Right ventricle myocardium inferior (tissue), 1 donor: ENCODE measurements at regions not wholly inside any gene's neighbourhood (a gene's known extent, or its start where the extent isn't known, plus 50 kb on each side); places are given as distances from the start of the nearest gene placed in this dataset.
"Not testable (repeated sequence)": the region's sequence is repeated elsewhere in the genome, so short reads cannot be mapped to it uniquely, and the experiment has no call there.

Source experiments
- ATAC-seq: fragments of 200-7000 bp; cut with Tn5 transposase; one replicate; pipeline ENCODE4 v1.9.1; 2020; ENCODE audit warnings: mild to moderate bottlenecking, moderate library complexity
- DNase-seq: peaks from one replicate; pipeline ENCODE4 v3.0.0; 2021; ENCODE audit errors: missing footprints
- intact Hi-C: fragments of 100-400 bp; cut with DNase I; formaldehyde crosslinking; loops from one replicate; pipeline ENCODE4 v1.11.0; 2022
- donor health status: DM: no; HTN: yes; CAD: no; lungs with severe emphysema.

DNA sequence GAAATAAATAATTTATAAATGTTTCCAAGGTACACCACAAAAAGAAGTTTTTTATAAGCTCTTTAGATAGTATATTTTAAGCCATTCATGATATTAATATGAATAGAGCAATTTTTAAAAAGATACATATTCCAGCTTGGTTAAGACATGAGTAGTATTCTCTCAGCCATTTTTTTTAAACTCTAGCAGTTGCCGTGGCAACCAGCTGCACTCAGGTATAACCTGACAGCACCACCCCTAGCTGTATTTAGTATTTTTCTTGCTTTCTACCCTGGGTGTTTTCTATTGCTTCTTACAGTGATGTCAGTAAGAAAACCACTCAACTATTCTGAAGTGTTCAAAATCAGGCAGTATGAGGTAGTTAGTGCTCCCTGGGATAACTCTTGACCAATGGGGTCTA, 496.3 kb upstream of the CNTN3 start:
- intact Hi-C loops = no loop called here
- ATAC-seq = no peak
- DNase-seq = no peak

- DNase-seq = no peak
- intact Hi-C loops = no loop called here
- no peak for ATAC-seq
These were observed 501.2 kb upstream of the CNTN3 start for GRCh38 chr3:75115695-75116094.

DNA sequence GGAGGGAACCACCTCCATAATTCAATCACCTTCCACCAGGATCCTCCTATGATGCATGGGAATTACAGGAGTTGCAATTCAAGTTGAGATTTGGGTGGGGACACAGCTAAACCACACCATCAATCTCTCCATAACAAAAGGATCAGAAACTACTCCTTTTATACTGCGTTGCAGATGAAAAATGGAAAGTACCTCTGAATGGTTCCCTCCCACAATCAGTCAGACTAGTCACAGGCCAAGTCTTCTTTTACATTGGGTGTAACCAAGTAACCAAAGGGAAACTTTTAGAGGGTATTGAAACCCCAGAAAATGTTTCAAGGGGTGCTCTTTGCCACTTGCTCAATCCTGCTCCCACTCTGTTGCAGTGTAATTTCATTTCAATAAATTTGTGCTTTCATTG, 504.3 kb upstream of the CNTN3 start:
- no peak for ATAC-seq
- no peak for DNase-seq
- intact Hi-C loops = no loop called here

- ATAC-seq (no peak), DNase-seq (no peak)
- intact Hi-C loops = no loop called here
These were observed 512.1 kb upstream of the CNTN3 start for GRCh38 chr3:75126556-75126955.

DNA sequence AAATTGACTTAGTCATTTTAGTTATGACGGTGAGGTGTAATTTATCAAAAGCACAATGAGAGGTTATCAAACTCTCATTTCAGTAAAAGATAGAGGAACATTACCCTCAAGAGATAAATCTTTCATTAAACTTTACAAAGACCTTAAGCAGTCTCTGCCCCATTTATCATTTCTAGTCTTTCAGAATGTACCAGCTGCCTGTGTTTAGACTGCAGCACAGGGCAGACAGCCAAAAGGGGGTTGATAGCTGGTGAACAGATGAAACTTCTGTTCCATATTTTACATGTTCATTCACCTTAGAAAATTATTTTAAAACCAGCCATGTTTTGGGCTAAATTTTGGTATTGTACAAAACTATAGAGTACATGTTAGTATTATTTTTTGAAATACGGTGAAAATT, 514.6 kb upstream of the CNTN3 start:
- intact Hi-C loops = no loop called here
- DNase-seq (no peak), ATAC-seq (no peak)

DNA sequence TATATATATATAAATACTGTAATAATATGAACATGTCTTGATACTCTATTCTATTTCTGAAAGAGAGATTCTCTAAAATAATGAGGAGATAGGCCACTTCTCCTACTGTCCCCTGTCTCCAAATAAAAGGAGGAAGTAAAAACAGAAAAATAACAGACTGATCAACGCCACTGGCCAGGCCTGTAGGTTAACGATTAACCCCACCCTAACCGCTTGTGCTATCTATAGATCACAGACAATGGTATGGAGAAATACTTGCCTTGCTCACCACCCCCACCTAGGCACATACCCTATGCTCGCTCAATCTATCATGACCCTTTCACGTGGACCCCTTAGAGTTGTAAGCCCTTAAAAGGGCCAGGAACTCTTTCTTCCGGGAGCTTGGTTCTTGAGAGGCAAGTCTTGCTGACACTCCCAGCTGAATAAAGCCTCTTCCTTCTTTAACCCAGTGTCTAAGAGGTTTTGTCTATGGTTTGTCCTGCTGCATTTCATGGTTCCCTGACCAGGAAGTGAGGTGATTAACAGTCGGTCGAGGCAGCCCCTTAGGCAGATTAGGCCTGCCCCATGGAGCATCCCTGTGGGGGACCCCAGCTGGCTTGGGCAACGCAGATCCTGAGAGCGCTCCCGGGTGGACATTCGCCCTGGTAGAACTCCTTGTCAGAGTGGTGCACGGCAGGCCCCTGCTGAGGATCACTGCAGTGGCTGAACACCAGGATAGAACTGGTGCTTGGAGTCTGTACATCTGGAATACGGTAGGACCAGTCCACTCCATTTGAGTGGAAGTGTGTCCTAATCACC, 521.8 kb upstream of the CNTN3 start:
- ATAC-seq = no peak
- intact Hi-C loops = no loop called here
- DNase-seq = no peak

- ATAC-seq (no peak), DNase-seq (no peak)
- intact Hi-C loops = no loop called here
These were observed 523.9 kb upstream of the CNTN3 start for GRCh38 chr3:75138345-75138744.

DNA sequence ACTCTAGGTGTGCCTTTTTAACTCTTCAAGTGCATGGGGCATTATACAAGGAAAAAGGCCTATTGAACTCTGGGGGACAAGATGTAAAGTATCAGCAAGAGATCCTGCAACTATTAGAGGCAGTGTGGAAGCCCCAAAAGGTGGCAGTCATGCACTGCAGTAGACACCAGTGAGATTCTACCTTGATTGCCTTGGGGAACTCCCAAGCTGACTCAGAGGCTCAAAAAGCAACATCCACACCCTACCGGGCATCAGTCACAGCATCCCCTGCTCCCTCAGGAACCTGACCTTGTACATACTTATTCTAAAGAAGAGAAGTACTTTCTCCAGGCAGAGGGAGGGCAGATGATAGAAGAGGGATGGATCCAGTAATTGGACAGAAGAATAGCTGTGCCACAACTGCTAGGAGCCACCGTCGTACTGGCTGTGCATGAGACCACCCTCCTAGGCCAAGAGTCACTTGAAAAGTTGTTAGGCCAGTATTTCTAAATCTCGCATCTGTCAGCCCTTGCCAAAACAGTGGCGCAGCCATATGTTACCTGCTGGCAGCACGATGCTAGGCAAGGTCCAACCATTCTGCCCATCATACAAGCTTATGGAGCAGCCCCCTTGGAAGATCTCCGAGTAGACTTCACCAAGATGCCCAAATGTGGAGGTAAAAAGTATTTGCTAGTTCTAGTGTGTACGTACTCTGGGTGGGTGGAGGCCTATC, 523.1 kb upstream of the FRG2C start:
- ATAC-seq (no peak), DNase-seq (no peak)
- intact Hi-C loops = no loop called here

DNA sequence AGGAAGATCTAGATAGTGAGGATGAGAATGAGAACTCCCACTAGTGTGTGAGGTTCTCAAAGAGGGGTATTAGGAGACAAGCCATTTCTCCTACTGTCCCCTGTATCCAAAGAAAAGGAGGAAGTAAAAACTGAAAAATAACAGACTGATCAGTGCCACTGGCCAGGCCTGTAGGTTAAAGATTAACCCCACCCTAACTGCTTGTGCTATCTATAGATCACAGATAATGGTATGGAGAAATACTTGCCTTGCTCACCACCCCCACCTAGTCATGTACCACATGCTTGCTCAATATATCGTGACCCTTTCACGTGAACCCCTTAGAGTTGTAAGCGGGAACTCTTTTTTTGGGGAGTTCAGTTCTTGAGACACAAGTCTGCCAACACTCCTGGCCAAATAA, 519.7 kb upstream of the FRG2C start:
- ATAC-seq (no peak), DNase-seq (no peak)
- intact Hi-C loops = no loop called here

DNA sequence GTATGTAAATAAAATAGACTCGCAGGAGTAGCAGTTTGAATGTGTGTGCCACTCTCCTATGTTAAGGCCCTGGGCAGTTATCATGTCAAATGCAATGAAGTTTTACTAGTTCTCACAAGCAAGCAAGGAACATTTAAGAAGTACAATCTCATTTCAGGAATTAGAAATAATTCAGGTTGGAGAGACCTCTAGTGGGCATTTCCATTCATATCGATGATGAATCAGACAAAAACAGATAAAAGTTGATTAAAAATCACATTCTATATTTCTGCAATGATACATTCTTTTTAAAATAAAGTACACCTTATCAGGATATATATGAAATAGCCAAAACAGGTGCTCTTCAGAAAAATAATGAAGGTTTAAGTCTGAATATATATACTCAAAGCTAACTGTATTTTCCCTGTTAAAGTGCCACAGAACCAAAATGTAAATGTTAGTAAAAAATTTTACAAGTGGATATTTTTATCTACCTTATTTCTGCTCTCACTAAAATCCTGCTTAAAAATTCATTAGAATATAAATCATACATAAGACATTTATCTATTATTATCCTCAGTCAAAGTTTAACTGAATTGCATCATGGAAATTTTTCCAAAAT, 492.4 kb upstream of the FRG2C start:
- ATAC-seq (no peak), DNase-seq (no peak)
- intact Hi-C loops = loop anchor here (5.0 to 10.0 kb wide), 2 partner anchors 904 to 1297 kb away; no protein-coding TSS in a partner anchor

DNA sequence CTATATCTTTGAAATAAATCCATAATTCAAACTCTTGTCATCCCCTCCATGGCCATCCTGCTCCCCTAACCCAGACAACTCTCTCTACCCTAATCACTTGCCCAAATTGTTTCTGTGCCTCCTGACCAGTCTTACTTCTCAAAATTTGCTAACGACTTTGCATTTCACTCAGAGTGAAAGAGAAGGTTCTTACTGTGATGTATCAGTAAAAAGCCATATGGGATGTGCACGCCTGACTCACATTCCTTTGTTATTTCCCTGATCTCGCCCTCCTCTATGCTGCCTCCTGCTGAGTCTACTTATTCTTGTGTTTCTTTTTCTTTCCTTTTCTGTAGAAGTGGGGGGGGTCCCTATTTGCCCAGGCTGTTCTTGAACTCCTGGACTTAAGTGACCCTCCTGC, 487.2 kb upstream of the FRG2C start:
- DNase-seq = no peak
- intact Hi-C loops = loop anchor here (10.0 kb wide), 1 partner anchor 1302 kb away; no protein-coding TSS in a partner anchor
- no peak for ATAC-seq

- intact Hi-C loops = no loop called here
- DNase-seq (no peak), ATAC-seq (no peak)
These were observed 483.7 kb upstream of the FRG2C start for GRCh38 chr3:75180235-75180944.

DNA sequence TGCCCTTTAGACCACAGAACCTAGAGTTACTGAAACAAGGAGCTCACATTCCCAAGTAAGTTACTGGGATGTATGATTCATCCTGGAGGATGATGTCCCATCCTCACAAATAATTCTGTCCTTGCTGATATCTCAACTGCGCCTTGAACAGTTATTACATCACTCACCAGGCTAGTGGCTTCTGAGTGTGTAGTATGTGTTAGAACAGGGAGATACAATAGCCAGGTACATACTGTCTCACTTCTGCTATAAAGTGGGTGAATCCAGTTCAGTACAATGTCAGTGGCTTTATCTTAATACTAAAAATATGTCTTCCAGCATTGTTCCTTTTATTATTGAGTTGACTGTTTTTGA, 483.2 kb upstream of the FRG2C start:
- intact Hi-C loops = no loop called here

GRCh38 chr3:75188962-75189361, 475.2 kb upstream of the FRG2C start:
- DNase-seq (no peak), ATAC-seq (no peak)
- intact Hi-C loops = no loop called here

More for the DNA sequence above, 483.2 kb upstream of the FRG2C start:
- no peak for DNase-seq
- no peak for ATAC-seq

GRCh38 chr3:75192146-75192616, 471.9 kb upstream of the FRG2C start:
- intact Hi-C loops = loop anchor here (10.0 kb wide), 1 partner anchor 233 kb away; no protein-coding TSS in a partner anchor
- no peak for ATAC-seq

DNA sequence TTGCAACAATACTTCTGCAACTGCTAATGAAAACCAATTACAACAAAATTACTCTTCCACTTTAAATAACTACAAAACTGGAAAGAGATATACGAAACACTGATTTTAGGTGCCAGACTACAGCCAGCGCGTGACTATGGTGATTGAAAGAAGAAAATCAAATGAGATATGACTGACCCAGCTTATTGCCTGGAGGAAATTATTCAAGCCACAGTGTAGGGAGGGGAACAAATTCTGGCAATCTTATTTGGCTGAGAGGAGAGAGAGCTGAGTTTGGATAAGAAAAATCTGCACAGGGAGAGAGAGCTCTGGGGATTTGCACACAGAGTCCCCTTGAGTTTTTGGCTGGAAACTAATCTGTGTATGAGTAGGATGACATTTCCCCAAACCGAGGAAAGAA, 470.3 kb upstream of the FRG2C start:
- intact Hi-C loops = loop anchor here (10.0 kb wide), 1 partner anchor 231 kb away; no protein-coding TSS in a partner anchor
- ATAC-seq = no peak
- no peak for DNase-seq

More at GRCh38 chr3:75192146-75192616, 471.9 kb upstream of the FRG2C start:
- no peak for DNase-seq

DNA sequence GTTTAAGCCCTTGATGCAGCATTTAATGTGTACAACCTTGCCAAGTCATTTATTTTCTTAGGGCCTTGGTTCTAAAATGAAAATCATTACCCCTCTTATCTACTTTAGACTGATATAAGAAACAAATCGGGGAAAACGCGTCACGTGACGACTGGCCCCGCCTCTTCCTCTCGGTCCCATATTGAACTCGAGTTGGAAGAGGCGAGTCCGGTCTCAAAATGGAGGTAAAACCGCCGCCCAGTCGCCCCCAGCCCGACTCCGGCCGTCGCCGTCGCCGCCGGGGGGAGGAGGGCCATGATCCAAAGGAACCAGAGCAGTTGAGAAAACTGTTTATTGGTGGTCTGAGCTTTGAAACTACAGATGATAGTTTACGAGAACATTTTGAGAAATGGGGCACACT, 449.8 kb upstream of the FRG2C start:
- ATAC-seq, intact Hi-C loops, DNase-seq: not testable (repeated sequence)

DNA sequence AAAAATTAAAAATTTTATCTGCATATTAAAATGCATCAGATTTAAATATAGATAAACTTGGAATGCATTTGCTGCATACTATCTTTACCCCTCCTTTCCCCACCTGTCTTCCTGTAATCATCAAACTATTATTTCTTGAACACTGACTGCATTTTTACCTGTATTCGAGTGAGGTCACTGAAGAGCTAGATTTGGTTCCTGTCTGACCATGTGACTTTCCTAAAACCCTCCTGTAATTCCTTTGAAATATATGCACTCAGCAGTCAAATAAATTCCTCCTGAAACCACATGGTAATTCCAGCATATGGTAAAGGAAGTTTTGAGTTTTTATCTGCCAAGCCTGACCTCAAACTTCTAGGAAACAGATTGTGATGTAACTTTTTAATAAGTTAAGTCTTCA, 445.6 kb upstream of the FRG2C start:
- no peak for ATAC-seq
- intact Hi-C loops = no loop called here
- no peak for DNase-seq

DNA sequence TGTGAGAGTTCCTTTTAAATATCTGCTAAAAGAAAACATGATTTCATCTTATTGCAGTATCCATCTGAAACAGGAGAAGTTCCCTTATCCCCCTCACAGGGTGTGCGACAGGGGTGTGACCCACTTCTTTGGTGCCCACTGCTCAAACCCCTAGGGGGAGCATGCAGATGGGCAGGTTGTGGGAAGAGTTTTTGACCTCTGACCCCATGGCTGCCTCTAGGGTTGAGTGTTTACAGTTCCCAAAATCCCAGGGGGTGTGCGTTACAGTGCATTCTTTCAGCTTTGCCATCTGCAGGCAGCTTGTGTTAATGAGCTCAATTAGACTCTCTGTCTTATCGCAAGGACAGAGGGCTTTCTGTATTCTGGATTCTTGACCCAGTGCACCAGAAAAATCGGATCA, 443.2 kb upstream of the FRG2C start:
- DNase-seq (no peak), ATAC-seq (no peak)
- intact Hi-C loops = no loop called here
